ENCODE measurements at regions not wholly inside any gene's neighbourhood (a gene's known extent, or its start where the extent isn't known, plus 50 kb on each side); places are given as distances from the start of the nearest gene placed in this dataset.

DNA sequence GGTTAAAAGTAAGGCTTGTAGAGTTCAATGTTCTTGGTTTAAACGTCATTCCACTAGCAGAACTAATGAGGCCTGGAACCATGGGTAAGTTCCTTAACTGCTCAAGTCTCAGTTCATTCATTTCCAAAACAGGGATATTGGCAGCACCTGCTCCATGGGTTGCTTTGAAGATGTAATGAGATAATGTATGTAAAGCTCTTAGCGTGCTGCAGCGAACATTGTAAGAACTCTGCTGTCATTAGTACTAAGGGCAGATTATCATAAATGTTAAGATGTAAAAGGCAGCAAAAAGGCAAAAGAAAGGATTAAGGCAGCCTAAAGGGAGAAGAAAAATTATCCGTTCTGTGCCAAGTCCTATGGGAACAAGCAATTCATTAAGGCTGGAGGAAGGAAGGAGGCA is 129.1 kb upstream of the NGF start:
- H3K56ac ChIP-seq (ENCODE audit: extremely low read depth, insufficient read depth, low read length) = no peak overlapping the region
- H2BK20ac ChIP-seq (ENCODE audit: low read depth, low read length) = no peak overlapping the region
- no peaks in the 10 kb centered on the region for H3K36me3 ChIP-seq (ENCODE audit: control insufficient read depth, insufficient read depth, low read length)
- ATAC-seq (ENCODE audit: low read depth) (no peak), DNase-seq (no peak)
- H3K9ac ChIP-seq (ENCODE audit: low read depth, low read length) = no peak overlapping the region
- H4K5ac ChIP-seq (ENCODE audit: low read depth, low read length) = no peak overlapping the region
- WGBS, 2 experiments (ENCODE audit: extremely low coverage in 2 of 2, insufficient read length in 1 of 2) = 100% methylated on average over 2 of the region's 4 CpGs; no CpG with 5 or more reads in 1 of the 2 experiments
- H3K27ac ChIP-seq (ENCODE audit: insufficient read depth, low read length) = no peak overlapping the region
- no peak overlapping the region for H2BK5ac ChIP-seq (ENCODE audit: low read depth, low read length, poor library complexity, severe bottlenecking)
- H2AK9ac ChIP-seq (replicated peaks; ENCODE audit: low read depth, low read length, poor library complexity) = no peak overlapping the region
- dilution Hi-C loops (cut with HindIII; ENCODE audit: low sequenced_read_pairs, unreplicated experiment) (no loop called here), in situ Hi-C loops (cut with MboI; ENCODE audit: low sequenced_read_pairs) (loop anchor here (5.0 kb wide), 1 partner anchor 330 kb away; no protein-coding TSS in a partner anchor), intact Hi-C loops (cut with micrococcal nuclease) (loop anchor here (2.0 to 10.0 kb wide), 3 partner anchors 128 to 485 kb away; partner anchors contain the start of gene NGF)
- H3K14ac ChIP-seq (replicated peaks; ENCODE audit: low read depth, low read length) = no peak overlapping the region
- 0 out of 2 replicates have a peak, but pooled peaks cover 2% of the 10 kb centered on the region for H3K4me1 ChIP-seq (ENCODE audit: control insufficient read depth, insufficient read depth, low read length)
- no peaks in the 10 kb centered on the region; the same call in 1 of the 2 replicates for H3K9me1 ChIP-seq (ENCODE audit: insufficient read depth, low read length)
- no peak overlapping the region for H3K18ac ChIP-seq (ENCODE audit: low read depth, low read length)
- H3K79me1 ChIP-seq (ENCODE audit: low read depth in 1 of 2, low read length in 2 of 2) = no peaks in the 10 kb centered on the region
- H2BK120ac ChIP-seq (ENCODE audit: low read depth, low read length) = no peak overlapping the region
- H3K27me3 ChIP-seq (ENCODE audit: control insufficient read depth, insufficient read depth, low read length) = no peaks in the 10 kb centered on the region
- no peak overlapping the region for H3K23ac ChIP-seq (ENCODE audit: low read depth, low read length)
- H2AK5ac ChIP-seq (ENCODE audit: low read depth, low read length) = no peak overlapping the region
- H4K8ac ChIP-seq (ENCODE audit: low read depth in 2 of 2, low read length in 2 of 2) = no peak overlapping the region
- H2BK15ac ChIP-seq (ENCODE audit: low read depth, low read length) = peak overlapping the region; percentile 7; the same call in 1 of the 3 replicates
- H4K20me1 ChIP-seq (ENCODE audit: insufficient read depth, low read length) = no peaks in the 10 kb centered on the region
- no TSS peak for BruUV-seq (replicated peaks)
- TF ChIP-seq SMC3 (IDR thresholded peaks at IDR 0.05; ENCODE audit: low read depth, low read length) (no peak), MAFK (IDR thresholded peaks at IDR 0.05; ENCODE audit: low read depth, low read length) (no peak), MAZ (IDR thresholded peaks at IDR 0.05; ENCODE audit: borderline replicate concordance, low read depth, low read length) (no peak), POLR2A (IDR thresholded peaks at IDR 0.05; ENCODE audit: low read depth, low read length) (no peak), CEBPB (IDR thresholded peaks at IDR 0.05; ENCODE audit: low read depth, low read length) (no peak), RFX5 (IDR thresholded peaks at IDR 0.05; ENCODE audit: low read depth, low read length) (no peak)
- TF ChIP-seq, protein P1, sequence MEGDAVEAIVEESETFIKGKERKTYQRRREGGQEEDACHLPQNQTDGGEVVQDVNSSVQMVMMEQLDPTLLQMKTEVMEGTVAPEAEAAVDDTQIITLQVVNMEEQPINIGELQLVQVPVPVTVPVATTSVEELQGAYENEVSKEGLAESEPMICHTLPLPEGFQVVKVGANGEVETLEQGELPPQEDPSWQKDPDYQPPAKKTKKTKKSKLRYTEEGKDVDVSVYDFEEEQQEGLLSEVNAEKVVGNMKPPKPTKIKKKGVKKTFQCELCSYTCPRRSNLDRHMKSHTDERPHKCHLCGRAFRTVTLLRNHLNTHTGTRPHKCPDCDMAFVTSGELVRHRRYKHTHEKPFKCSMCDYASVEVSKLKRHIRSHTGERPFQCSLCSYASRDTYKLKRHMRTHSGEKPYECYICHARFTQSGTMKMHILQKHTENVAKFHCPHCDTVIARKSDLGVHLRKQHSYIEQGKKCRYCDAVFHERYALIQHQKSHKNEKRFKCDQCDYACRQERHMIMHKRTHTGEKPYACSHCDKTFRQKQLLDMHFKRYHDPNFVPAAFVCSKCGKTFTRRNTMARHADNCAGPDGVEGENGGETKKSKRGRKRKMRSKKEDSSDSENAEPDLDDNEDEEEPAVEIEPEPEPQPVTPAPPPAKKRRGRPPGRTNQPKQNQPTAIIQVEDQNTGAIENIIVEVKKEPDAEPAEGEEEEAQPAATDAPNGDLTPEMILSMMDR (conservative IDR thresholded peaks at IDR 0.05; ENCODE audit: low read depth, low read length) = no peak
- TF ChIP-seq, protein P2, sequence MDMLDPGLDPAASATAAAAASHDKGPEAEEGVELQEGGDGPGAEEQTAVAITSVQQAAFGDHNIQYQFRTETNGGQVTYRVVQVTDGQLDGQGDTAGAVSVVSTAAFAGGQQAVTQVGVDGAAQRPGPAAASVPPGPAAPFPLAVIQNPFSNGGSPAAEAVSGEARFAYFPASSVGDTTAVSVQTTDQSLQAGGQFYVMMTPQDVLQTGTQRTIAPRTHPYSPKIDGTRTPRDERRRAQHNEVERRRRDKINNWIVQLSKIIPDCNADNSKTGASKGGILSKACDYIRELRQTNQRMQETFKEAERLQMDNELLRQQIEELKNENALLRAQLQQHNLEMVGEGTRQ (IDR thresholded peaks at IDR 0.05; ENCODE audit: low read depth, low read length) = no peak
- ChIA-PET CTCF (interaction anchor here (1.0 to 1.1 kb wide), 3 partner anchors 39 to 328 kb away, joined by 3 to 7 read pairs (median 4); no protein-coding TSS in a partner anchor), POLR2A (ENCODE audit: unreplicated experiment) (no interaction called here)
- H3K9me3 ChIP-seq (ENCODE audit: control insufficient read depth, insufficient read depth, low read length) = no peaks in the 10 kb centered on the region
- H4K91ac ChIP-seq (ENCODE audit: insufficient read depth, low read depth, low read length) = no peak overlapping the region
- H2AFZ ChIP-seq (replicated peaks; ENCODE audit: low read length, poor library complexity) = no peak overlapping the region
- H3K4me2 ChIP-seq (ENCODE audit: low read depth, low read length) = no peak overlapping the region
- H3K4ac ChIP-seq (ENCODE audit: low read depth, low read length) = no peak overlapping the region
- H3K4me3 ChIP-seq (ENCODE audit: insufficient read depth, low read depth, low read length) = no peak overlapping the region

Measured in IMR-90 (cell line).